Small intestine (tissue), 7 donors: ENCODE measurements at regions not wholly inside any gene's neighbourhood (a gene's known extent, or its start where the extent isn't known, plus 50 kb on each side); places are given as distances from the start of the nearest gene placed in this dataset.
"Not testable (repeated sequence)": the region's sequence is repeated elsewhere in the genome, so short reads cannot be mapped to it uniquely, and the experiment has no call there.

ENCODE experiments used
- DNase-seq, 2 donors: peaks; one replicate each; pipeline versions ENCODE4 v3.0.0 to v3.0.0-alpha.2; 2013
- FAIRE-seq: peaks from 2 replicates; lab custom pipeline; 2012; peaks lifted over from hg19 to GRCh38; lab: Jason Lieb, UNC
- H3K27ac ChIP-seq, 3 donors: one replicate each; pipeline ENCODE4 v1.5.1; 2013; ENCODE audit warnings: low read length in 2 of 3, mild to moderate bottlenecking in 2 of 3, control low read depth in 1 of 3, inconsistent platforms in 1 of 3, low read depth in 1 of 3, moderate library complexity in 1 of 3
- H3K27me3 ChIP-seq, 3 donors: one replicate each; pipeline ENCODE4 v1.6.1; 2013; ENCODE audit warnings: low read length in 3 of 3, inconsistent platforms in 1 of 3; ENCODE audit not compliant: control insufficient read depth in 3 of 3, insufficient read depth in 3 of 3
- H3K36me3 ChIP-seq, 3 donors: one replicate each; pipeline ENCODE4 v1.6.1; 2013; ENCODE audit warnings: low read length in 3 of 3, inconsistent platforms in 1 of 3, low read depth in 1 of 3, mild to moderate bottlenecking in 1 of 3, moderate library complexity in 1 of 3; ENCODE audit not compliant: control insufficient read depth in 3 of 3, insufficient read depth in 2 of 3
- H3K4me1 ChIP-seq, 3 donors: one replicate each; pipeline ENCODE4 v1.6.1; 2013; ENCODE audit warnings: low read length in 2 of 3, inconsistent platforms in 1 of 3, low read depth in 1 of 3, mild to moderate bottlenecking in 1 of 3, moderate library complexity in 1 of 3; ENCODE audit not compliant: control insufficient read depth in 3 of 3, insufficient read depth in 2 of 3
- H3K4me3 ChIP-seq, 3 donors: one replicate each; pipeline ENCODE4 v1.5.1; 2013; ENCODE audit warnings: low read length in 3 of 3, control low read depth in 1 of 3, inconsistent platforms in 1 of 3, low read depth in 1 of 3, mild to moderate bottlenecking in 1 of 3, moderate library complexity in 1 of 3
- H3K9me3 ChIP-seq, 2 donors: one replicate each; pipeline ENCODE4 v1.6.1; 2013; ENCODE audit warnings: low read depth in 1 of 2, low read length in 1 of 2; ENCODE audit not compliant: control insufficient read depth in 2 of 2, insufficient read depth in 1 of 2
- WGBS, 3 donors: extraction: QIAGEN DNeasy Blood & Tissue Kit; methylation state at CpG; one replicate each; pipeline ENCODE4 v1.1.7; 2013; 5-methylcytosine and 5-hydroxymethylcytosine counted together
- donor health status: healthy with polysubstance abuse.
- donor health status: control.
- donor health status: control.
- donor health status: Bipolar disorder and iron deficiency.
- donor health status: healthy.

DNA sequence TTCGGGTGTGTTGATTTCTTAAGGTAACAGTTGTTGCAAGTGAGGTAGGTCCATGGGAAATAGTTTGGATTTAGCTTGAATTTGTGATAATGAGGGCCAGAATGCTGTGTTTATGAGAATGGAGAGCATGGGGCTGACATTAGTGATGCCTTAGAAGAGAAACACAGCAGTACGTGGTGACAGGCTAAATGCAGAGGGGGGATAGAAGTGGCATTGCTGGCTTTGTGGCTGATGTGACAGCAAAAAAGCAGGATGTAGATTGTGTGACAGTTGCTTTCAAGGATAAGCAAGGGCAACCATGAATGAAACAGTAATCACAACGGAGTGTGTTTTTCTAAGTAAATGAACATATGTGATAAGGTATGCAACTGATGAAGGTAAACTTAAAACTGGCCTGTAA lies 103.4 kb upstream of the SGCD start:
- Histone ChIP-seq H3K4me1 (no peaks in the 10 kb centered on the region), H3K27ac (no peak overlapping the region), H3K9me3 (no peaks in the 10 kb centered on the region), H3K36me3 (no peaks in the 10 kb centered on the region), H3K4me3 (no peak overlapping the region), H3K27me3 (no peaks in the 10 kb centered on the region)
- DNase-seq (no peak), FAIRE-seq (no peak)
- 68 to 80% (median 72%) methylated on average over 3 of the region's 3 CpGs for WGBS, 3 donors

DNA sequence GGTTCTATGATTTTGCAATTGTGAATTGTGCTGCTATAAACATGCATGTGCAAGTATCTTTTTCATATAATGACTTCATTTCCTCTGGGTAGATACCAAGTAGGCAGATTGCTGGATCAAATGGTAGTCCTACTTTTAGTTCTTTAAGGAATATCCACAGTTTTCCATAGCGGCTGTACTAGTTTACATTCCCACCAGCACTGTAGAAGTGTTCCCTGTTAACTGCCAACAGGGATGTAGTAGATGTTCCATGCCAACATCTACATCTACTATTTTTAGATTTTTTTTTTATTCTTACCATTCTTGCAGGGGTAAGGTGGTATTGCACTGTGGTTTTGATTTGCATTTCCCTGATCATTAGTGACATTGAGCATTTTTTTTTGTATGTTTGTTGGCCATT lies 100.5 kb upstream of the SGCD start:
- not testable (repeated sequence) for H3K27me3 ChIP-seq, H3K9me3 ChIP-seq, H3K4me3 ChIP-seq, FAIRE-seq, H3K27ac ChIP-seq, H3K36me3 ChIP-seq, H3K4me1 ChIP-seq, DNase-seq
- 88 to 96% (median 95%) methylated on average over 1 of the region's 1 CpG for whole genome bisulfite sequencing, 3 donors

DNA sequence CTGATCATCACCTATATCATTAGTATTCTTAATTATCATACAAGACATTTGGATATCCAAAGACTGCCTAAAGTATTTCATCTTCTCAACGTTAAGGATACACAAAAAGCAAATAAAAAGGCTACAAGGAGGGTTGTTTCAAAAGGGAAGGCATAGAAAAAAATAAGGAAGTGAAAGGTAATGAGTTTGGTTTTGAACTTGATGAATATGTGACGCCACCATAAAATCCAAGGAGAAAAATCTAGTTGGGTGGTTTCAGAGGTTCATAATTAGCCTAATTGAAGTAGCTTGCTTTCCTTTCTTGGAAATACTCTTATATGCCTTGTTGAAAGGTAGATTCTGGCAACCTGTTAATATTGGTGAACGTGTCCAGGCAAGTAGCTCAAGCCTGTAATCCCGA lies 96.1 kb upstream of the SGCD start:
- no peaks in the 10 kb centered on the region for H3K27me3 ChIP-seq
- 76 to 82% (median 76%) methylated on average over 4 of the region's 4 CpGs for WGBS, 3 donors
- no peaks in the 10 kb centered on the region for H3K9me3 ChIP-seq
- H3K4me3 ChIP-seq, result no peak overlapping the region
- DNase-seq, result no peak
- FAIRE-seq, result no peak
- H3K4me1 ChIP-seq, result no peaks in the 10 kb centered on the region
- no peaks in the 10 kb centered on the region for H3K36me3 ChIP-seq
- no peak overlapping the region for H3K27ac ChIP-seq

DNA sequence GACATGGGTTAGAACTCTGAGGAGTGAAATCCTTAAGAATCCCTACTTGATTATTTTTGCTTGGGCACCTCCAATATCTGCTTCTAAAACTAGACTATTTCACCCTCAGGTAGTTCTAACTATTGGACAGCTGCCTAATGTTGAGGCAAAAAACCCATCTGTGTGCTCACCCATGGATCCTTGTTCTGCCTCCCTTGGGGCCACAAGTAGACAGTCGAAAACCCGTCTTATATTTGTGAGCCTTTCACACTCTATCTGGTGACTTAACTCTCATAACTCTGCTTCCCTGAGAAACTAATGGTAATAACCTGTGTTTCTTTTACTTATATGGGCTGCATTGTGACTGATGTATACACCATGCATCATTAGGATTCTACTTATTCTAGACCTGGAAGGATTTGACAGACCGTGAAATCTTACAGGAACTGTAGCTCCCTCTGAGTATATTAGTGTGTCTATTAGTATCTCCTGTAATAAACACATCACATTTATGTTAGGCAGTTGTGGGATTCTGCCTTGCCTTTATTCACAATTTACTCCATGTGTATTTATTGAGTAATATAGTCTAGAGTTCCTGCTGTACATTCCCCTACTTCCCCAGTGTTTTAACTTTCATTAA lies 94.6 kb upstream of the SGCD start:
- H3K27ac ChIP-seq, result no peak overlapping the region
- FAIRE-seq, result no peak
- no peak for DNase-seq
- H3K9me3 ChIP-seq, result no peaks in the 10 kb centered on the region
- 81 to 94% (median 90%) methylated on average over 3 of the region's 3 CpGs for WGBS, 3 donors
- no peaks in the 10 kb centered on the region for H3K4me1 ChIP-seq
- no peaks in the 10 kb centered on the region for H3K27me3 ChIP-seq
- no peaks in the 10 kb centered on the region for H3K36me3 ChIP-seq
- H3K4me3 ChIP-seq, result no peak overlapping the region

DNA sequence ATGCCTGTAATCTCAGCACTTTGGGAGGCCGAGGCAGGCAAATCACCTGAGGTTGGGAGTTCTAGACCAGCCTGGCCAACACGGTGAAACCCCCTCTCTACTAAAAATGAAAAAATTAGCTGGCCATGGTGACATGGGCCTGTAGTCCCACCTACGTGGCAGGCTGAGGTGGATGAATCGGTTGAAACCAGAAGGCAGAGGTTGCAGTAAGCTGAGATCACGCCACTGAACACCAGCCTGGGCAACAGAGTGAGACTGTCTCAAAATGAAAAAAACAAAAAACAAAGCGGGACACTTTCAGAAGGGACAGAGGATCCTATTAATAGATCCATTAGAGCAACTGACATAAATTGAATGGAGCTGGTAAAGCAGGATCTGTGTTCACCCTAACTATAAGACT lies 89.6 kb upstream of the SGCD start:
- Histone ChIP-seq H3K36me3 (no peaks in the 10 kb centered on the region), H3K27ac (no peak overlapping the region), H3K27me3 (no peaks in the 10 kb centered on the region), H3K9me3 (no peaks in the 10 kb centered on the region), H3K4me1 (no peaks in the 10 kb centered on the region), H3K4me3 (no peak overlapping the region)
- no peak for DNase-seq
- 84 to 88% (median 86%) methylated on average over 6 of the region's 6 CpGs for WGBS, 3 donors
- no peak for FAIRE-seq

DNA sequence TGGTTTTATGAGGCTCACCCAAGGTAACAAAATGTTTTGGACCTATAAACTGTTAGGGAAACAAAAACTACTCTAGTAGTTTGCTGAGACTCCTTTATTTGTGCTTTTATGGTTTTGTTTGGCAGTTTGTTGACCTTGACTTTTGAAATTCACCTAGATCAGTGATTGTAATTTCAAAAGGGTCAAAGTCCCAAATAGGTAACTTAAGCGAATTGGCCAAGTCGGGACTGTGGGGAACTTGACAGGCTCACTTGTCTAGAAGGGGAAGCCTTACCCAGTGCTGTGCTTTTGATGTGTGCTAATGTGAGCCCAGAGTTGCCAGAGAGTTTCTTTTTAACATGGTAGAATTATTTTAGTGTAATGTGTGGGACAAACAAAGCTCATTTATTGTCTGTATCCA lies 87.2 kb upstream of the SGCD start:
- H3K9me3 ChIP-seq, result no peaks in the 10 kb centered on the region
- no peak overlapping the region for H3K27ac ChIP-seq
- no peaks in the 10 kb centered on the region for H3K27me3 ChIP-seq
- 15 to 61% (median 20%) methylated on average over 2 of the region's 2 CpGs for WGBS, 3 donors
- no peaks in the 10 kb centered on the region for H3K36me3 ChIP-seq
- H3K4me3 ChIP-seq, result no peak overlapping the region
- DNase-seq (peak in 1 of 2 donors; percentile 4), FAIRE-seq (no peak)
- H3K4me1 ChIP-seq, result no peaks in the 10 kb centered on the region

DNA sequence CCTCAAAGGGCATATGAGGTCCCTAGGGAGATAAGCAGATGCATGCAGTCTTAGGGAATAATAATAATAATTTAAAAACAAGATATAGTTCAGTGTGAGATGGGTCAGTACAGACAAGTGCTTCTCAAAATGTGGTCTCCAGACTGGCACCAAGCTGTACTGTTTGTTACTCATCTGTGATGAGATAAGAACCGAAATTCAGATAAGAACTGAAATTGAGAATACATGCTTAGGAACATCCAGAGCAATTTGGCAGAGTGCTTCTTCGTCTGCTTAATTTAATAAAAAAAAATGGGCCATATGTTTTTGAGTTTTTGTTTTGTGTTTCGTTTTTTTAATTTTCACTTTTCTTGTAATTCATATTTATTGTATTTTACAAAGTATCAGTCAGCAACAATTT lies 86.5 kb upstream of the SGCD start:
- Histone ChIP-seq H3K4me1 (no peaks in the 10 kb centered on the region), H3K27ac (no peak overlapping the region), H3K4me3 (no peak overlapping the region), H3K9me3 (no peaks in the 10 kb centered on the region), H3K36me3 (no peaks in the 10 kb centered on the region), H3K27me3 (no peaks in the 10 kb centered on the region)
- DNase-seq, result no peak
- no peak for FAIRE-seq
- WGBS, 3 donors, result 44 to 65% (median 49%) methylated on average over 3 of the region's 3 CpGs

DNA sequence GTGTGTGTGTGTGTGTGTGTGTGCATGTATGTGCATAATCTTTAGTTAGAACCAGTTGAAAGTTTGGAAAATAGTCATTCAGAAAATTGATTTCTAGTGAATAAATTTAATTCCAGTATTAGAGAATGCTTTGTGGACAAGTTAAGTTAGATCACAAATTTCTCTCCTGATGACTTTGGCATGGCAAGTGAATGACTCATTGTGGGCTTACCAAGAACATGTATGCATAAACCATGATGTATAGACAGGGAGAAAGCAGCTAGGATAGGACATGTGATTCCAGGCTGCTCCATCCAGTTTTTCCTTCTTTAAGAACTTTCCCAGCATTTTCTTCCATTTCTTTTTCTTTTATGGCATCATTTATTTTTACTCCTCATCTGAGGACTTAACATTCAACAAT lies 85.7 kb upstream of the SGCD start:
- Histone ChIP-seq H3K4me3 (no peak overlapping the region), H3K36me3 (no peaks in the 10 kb centered on the region), H3K27me3 (no peaks in the 10 kb centered on the region), H3K4me1 (no peaks in the 10 kb centered on the region), H3K9me3 (no peaks in the 10 kb centered on the region), H3K27ac (no peak overlapping the region)
- FAIRE-seq (no peak), DNase-seq (no peak)

DNA sequence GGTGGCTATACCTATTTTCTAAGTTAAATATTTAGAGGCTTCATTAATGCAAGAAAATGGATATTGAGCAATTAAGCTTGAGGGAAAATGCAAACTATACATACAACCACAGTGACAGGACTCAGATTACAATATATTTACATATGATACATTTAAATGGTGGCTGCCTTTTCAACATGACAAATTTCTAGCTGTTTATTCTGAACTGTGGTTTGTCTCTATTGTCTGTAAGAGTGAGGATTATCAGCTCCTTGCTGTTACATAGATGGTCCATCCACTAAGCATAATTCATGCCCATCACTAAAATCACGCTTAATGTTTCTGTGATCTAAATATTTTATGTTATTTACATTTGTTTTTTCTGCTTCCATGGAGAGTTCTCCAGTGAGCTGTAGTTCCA lies 81.1 kb upstream of the SGCD start:
- Histone ChIP-seq H3K9me3 (no peaks in the 10 kb centered on the region), H3K4me3 (no peak overlapping the region), H3K27ac (no peak overlapping the region), H3K36me3 (no peaks in the 10 kb centered on the region), H3K27me3 (no peaks in the 10 kb centered on the region), H3K4me1 (no peaks in the 10 kb centered on the region)
- 82 to 92% (median 90%) methylated on average over 1 of the region's 1 CpG for WGBS, 3 donors
- no peak for FAIRE-seq
- no peak for DNase-seq
